ENCODE measurements at regions not wholly inside any gene's neighbourhood (a gene's known extent, or its start where the extent isn't known, plus 50 kb on each side); places are given as distances from the start of the nearest gene placed in this dataset.

GRCh38 chr11:134556186-134556585 is 144.1 kb upstream of the B3GAT1 start:
- TF ChIP-seq POLR2A (IDR thresholded peaks at IDR 0.05; ENCODE audit: low read length) = no peak
- TF ChIP-seq GATA1 (IDR thresholded peaks at IDR 0.05; ENCODE audit: low read depth, low read length) = no peak
